Testis (tissue), 2 donors: ENCODE measurements at regions not wholly inside any gene's neighbourhood (a gene's known extent, or its start where the extent isn't known, plus 50 kb on each side); places are given as distances from the start of the nearest gene placed in this dataset.

Source experiments
- CTCF ChIP-seq, 3 experiments: fragments of 450-650 bp in 2 of 3; fragments of 200-600 bp in 1 of 3; sonication (generic) in 1 of 3; IDR thresholded peaks; one replicate each; pipeline ENCODE4 v1.5.1; 2016 to 2019; ENCODE audit warnings: antibody characterized with exemption in 3 of 3, mild to moderate bottlenecking in 2 of 3, moderate library complexity in 1 of 3
- POLR2A ChIP-seq: fragments of 450-650 bp; IDR thresholded peaks from one replicate; pipeline ENCODE4 v1.6.1; 2017; ENCODE audit warnings: antibody characterized with exemption, mild to moderate bottlenecking, moderate library complexity

GRCh38 chr2:15797939-15798281 is 142.4 kb upstream of the MYCN start:
- TF ChIP-seq CTCF (IDR thresholded peaks at IDR 0.05): no peak
- TF ChIP-seq POLR2A: no peak
